GM18520 (cell line): ENCODE measurements at regions not wholly inside any gene's neighbourhood (a gene's known extent, or its start where the extent isn't known, plus 50 kb on each side); places are given as distances from the start of the nearest gene placed in this dataset.
"Not testable (repeated sequence)": the region's sequence is repeated elsewhere in the genome, so short reads cannot be mapped to it uniquely, and the experiment has no call there.

Source experiments
- ATAC-seq: cut with Tn5 transposase; IDR thresholded peaks from one replicate; pipeline ENCODE4 v1.9.1; 2021; ENCODE audit not compliant: unreplicated experiment

DNA sequence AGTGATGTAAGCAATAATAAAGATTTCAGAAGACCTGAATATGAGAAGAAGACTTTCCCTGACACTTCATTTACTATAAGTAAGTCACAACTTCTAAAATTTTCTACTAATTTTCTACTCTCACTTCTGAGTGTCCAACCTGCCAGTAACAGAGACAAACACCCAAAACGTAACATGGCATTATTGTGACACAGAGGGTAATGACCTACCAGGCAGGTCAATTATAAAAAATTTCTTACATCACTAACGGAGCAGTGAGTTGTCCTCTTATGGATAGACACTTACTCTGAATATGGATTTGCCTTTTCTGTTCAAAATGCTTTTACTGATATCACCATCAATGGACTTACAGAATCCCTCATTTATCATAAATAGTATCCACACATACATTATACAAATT lies 405.9 kb upstream of the MAGEB16 start:
- no peak for ATAC-seq

DNA sequence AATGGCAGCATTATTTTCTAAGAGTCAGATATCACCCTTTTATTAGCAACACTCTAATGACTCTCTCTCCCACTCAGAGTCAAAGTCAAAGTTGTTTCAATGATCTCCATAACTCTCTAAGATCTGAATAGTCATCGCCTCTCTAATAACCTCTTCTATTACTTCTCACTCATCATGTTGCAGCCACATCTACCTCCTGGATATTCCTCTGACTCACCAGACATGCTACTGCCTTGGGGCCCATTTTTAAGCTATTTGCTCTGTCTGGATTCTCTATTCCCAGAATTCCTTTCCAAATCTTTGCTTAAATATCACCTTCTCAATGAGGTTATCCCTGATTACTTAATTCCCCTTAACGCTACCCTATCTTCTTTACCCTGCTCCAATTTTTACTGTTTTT lies 391.8 kb upstream of the MAGEB16 start:
- ATAC-seq = no peak

DNA sequence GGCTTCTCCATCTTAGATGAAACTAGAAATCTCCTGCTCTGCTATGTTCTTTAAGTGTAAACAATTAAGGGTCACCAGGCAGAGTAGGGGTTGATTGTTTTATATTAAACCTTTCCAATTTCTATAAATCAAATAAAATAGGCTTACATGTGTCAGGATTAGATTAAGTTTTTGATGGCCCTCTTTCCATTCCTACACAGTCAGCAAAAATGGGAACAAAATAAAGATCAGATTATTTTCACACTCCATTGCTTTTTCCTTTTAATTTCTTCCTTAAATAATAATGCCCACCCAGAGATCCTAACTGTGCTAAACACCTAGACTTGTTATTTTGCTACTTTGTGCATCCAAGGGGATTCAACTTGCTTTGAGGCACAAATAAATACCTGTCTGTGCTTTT lies 381.4 kb upstream of the MAGEB16 start:
- no peak for ATAC-seq

DNA sequence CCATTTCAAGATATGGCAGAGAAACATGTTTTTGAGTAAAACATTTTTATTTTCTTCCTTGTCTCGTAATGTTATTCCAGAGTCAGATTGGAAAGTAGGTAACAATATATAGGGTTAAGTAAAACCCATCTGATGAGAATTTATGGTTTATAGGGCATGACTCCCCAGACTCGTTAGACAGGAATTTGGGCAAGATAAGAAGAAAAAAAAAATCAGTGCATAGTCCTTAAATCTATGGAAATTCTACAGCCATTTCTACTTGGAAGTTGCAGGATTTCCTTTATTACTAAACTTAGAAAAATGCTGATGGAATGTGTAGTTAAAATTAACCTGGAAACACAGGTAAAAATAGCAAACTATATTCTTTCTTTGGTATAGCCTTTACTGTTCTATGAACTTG lies 366.1 kb upstream of the MAGEB16 start:
- ATAC-seq = no peak

DNA sequence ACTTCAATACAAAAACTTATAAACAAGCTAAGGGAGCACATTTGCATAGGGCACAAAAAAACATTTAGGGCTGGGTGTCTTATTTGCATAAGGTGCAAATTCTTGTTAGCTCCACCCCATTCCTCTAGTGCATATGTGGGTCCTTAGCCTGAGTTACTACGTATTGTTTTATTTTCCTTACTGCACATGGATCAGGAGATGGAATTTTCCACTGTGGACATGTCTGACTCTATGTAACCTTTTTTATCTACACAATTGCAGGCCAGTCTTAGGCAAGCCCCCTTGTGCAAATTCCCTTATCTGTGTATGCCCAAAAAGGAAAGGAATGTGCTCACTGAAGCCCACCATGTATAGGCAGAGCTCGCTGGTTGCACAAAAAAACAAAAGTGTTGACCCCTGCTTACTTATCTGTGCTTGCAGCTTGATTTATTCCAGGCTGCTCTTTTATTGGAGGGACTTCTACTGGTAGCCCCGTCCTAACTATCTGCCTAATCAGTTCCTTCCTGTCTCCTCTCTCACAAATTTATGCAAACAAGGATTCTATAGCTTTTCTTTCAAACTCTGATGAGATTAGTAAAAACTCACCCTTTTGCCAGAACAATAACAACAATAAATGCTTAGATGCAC lies 359.0 kb upstream of the MAGEB16 start:
- no peak for ATAC-seq

DNA sequence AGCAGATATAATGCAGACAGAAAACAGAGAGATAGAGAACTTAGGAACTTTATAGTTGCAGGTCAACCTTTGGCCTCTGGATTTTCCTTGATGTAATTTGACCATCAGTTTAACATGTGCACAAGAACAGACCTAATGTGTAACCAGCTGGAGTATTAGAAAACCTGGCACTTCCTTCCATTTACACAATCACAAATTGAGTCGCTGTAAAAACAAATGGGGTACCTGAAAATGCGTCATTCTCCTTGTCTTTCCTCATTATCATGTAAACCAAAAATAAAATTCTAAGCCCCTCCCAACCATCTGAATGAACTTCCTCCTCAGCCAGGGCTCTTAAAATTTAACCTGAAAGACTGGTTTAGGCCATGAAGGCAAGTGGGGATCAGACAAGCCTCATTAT lies 358.4 kb upstream of the MAGEB16 start:
- no peak for ATAC-seq

DNA sequence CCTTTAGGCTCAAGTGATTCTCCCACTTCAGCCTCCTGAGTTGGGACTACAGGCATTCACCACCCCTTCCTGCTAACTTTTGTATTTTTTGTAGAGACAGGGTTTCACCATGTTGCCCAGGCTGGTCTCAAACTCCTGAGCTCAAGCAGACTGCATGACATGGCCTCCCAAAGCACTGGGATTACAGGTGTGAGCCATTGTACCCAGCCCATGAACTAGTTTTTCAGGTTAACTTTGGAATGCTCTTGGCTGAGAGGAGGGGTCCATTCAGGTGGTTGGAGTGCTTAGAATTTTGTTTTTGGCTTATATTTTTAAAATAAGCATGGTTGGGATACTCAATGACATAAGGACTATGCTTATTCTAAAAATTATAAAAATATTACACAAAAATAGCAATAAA lies 355.7 kb upstream of the MAGEB16 start:
- no peak for ATAC-seq

DNA sequence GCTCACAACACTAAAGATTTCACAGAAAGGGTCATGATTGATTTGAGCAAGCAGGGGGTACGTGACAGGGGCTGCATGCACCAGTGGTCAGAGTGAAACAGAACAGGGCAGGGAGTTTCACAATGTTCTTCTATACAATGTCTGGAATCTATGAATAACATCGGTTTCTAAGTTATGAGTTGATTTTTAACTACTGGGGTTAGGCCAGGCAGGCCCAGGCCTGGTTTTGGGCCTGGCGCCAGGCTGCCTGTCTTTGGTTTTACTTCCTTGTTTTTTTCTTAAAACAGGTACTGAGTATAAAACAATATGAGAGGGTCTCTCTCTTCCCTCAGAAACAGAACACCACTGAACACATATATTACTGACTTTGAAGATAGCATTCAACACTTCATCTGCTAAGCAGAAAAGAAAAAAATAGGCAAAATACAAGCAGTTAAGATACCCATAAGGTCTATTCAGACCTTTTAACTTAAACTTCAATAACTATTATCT lies 355.0 kb upstream of the MAGEB16 start:
- ATAC-seq = not testable (repeated sequence)

DNA sequence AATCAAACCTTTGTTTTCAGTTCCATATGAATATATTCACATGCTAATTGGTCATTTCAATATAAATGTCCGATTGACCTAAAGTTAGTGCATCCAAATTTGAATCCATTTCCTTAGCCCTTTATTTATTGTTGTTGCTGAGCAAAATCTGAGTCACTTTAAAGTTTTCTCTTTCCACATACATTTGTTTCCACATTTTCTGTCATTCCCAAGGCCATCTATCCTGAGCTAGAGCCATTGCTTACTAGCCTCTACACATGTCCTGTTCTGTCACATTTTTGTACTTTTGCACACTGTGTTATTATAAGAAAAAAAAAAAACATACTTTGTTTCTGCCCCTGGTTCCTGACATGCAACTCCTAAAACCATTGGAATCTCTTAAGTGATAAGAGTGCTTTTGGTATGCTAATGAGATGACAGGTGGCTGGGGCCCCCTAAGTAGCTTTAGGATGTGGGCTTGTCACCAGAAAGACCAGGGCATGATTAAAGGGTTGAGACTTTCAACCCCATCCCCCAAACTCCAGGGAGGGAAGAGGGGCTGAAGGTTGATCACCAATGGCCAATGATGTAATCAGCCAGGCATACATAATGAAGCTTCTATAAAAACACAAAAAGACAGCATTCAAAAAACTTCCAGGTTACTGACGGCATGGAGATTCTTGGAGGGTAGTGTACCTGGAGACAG lies 353.3 kb upstream of the MAGEB16 start:
- no peak for ATAC-seq

DNA sequence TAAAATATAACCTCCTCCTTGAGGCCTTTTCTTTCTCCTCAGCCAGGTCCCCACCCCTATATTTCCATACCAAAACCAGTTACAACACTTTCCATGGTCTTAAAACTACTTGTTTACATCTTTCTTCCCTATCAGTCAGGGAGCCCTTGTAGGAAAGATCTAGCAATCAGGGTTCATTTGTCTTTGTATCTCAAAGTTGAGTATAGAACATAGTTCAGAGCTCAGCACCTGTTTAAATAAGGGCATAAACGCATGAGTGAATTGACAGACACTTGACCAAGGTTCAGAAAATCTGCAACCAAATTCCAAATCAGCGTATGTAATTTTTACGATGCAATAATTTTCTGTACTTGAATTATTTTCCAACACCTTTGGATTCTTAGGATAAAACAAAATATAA lies 352.2 kb upstream of the MAGEB16 start:
- ATAC-seq = no peak

DNA sequence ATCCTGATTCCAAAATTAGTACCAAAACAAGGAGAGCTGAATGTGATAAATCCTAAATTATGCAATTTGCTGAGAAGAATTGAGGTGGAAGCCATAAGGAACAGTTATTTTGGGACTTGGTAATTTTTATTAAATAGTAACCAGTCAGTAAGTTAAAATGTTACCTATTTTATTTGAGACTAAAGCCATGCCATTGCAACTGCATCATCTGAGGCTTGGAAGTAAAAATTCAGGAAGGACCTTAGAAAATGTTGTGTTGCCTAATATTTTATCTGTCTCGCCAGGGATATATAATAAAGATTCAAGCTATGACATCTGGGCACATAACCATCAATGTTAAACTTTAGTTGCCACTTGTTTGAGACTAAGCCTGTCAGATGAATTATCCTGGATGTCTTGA lies 341.3 kb upstream of the MAGEB16 start:
- ATAC-seq = no peak

DNA sequence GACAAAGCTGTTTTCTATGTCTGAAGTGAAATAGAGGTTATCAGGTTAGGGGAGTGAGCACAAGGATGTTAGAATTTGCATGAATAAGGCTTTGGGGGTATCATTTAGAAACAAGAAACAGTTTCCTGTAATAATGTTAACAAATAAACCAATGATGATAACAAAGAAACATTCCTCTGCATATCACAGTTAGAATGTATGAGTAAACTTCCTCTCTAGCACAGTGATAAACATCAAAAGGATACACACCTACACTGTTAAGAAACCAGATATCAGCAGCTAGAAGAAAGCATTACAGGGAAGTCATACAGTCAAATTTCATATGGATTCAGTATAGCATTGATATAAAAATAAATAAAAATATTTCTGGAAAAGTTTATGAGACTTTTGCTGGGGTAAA lies 340.0 kb upstream of the MAGEB16 start:
- ATAC-seq = no peak

DNA sequence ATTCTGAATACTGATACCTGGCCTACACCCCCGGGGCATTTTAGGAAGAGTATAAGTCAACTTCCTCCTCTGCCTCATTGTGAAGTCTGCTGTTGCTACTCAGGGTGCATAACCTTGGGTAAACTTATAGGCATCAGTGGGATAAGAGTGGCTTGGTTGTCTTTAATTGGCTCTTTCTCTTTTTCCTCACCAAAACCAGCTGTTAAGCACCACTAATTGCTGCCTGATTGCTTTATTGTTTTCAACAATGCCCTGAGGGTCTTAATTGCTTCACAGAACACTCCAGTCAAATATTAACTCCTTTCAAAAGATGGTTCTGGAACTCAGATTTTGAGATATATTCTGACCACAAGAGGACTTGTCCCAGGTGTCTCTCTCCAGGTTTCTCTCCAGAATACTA lies 337.0 kb upstream of the MAGEB16 start:
- no peak for ATAC-seq

DNA sequence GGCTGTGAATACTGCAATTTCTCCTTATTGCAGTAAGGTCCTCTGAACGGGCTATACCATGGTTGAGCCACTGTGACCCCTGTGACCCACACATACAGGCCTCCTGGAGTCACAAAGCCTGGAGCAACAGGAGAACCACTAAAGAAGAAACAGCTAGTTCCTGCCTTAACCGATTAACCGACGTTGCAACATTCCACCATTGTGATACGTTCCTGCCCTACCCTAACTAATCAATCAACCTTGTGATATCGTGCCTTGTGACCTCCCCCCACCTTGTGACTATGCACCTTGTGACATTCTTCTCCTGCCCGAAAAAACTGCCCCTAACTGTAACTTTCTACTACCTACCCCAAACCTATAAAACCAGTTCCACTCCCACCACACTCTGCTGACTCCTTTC lies 301.5 kb upstream of the MAGEB16 start:
- not testable (repeated sequence) for ATAC-seq

DNA sequence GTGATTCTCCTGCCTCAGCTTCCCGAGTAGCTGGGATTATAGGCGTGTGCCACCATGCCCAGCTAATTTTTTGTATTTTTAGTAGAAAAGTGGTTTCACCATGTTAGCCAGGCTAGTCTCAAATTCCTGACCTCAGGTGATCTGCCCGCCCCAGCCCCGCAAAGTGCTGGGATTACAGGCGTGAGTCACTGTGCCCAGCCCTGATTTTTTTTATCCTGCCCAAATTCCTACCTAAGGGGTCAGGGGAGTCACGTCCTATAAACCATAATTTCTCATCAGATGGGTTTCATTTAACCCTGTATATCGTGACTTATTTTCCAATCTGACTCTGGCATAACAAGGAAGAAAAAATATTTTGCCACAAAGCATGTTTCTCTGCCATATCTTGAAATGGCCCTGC lies 300.7 kb upstream of the MAGEB16 start:
- ATAC-seq = not testable (repeated sequence)

DNA sequence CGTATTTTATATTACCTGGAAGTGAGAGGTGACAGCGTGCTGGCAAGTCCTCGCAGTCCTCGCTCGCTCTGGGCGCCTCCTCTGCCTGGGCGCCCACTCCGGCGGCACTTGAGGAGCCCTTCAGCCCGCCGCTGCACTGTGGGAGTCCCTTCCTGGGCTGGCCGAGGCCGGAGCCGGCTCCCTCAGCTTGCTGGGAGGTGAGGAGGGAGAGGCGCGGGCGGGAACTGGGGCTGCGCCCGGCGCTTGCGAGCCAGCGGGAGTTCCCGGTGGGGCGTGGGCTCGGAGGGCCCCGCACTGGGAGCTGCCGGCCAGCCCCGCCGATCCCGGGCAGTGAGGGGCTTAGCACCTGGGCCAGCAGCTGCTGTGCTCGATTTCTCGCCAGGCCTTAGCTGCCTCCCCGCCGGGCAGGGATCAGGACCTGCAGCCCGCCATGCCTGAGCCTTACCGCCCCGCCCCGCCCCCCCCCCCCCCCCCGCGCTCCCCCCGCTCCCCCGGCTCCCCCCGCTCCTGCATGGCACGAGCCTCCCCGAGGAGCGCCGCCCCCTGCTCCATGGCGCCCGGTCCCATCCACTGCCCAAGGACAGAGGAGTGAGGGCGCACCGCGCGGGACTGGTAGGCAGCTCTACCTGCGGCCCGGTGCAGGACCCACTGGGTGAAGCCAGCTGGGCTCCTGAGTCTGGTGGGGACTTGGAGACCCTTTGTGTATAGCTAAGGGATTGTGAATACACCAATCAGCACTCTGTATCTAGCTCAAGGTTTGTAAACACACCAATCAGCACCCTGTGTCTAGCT lies 298.9 kb upstream of the MAGEB16 start:
- no peak for ATAC-seq

DNA sequence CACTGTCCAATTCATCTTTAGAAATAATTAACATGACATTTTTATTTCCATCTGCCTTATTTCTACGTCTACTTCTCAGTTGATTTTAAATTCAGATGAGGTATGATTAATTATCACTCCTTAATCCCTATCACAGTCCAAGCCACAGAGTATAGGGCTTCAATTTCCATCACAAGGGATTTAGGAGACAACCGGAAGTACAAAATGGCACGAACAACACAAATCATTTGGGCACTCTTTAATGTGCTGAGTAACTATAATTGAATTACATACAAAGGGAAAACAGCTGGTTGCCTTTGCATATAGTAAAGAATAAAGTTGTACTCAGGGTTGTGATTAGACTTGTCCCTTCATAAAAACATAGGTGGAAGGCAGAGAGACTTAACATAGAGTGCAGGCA lies 290.4 kb upstream of the MAGEB16 start:
- no peak for ATAC-seq

DNA sequence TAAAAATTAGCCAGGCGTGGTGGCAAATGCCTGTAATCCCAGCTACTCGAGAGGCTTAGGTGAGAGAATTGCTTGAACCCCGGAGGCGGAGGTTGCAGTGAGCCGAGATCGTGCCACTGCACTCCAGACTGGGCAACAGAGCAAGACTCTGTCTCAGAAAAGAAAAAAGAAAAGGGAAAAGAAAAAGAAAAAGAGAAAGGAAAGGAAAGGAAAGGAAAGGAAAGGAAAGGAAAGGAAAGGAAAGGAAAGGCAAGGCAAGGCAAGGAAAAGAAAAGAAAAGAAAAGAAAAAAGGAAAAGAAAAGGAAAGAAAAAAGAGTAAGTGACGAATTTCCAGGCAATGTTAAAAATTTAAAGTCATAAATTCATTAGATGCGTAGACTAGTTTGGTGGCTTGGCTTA lies 250.1 kb upstream of the MAGEB16 start:
- ATAC-seq = not testable (repeated sequence)

DNA sequence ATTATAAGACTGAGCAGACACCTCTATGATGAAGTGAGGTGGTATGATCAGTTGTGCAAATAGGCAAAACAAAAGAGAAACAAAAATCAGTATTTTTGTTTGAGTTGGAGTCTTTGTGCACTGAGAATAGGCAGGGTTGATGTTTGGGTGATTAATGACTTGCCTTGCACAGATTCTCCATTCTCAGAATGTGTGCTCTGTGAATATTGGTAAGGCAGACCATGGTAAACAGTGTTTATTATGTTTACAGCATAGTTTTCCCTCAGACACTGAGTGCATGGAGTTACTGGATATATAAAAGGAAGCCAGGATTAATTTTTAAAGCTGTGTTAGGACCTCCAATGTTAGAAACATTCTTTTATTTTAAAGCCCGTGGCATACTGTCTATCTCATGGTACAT lies 240.2 kb upstream of the MAGEB16 start:
- ATAC-seq = no peak

DNA sequence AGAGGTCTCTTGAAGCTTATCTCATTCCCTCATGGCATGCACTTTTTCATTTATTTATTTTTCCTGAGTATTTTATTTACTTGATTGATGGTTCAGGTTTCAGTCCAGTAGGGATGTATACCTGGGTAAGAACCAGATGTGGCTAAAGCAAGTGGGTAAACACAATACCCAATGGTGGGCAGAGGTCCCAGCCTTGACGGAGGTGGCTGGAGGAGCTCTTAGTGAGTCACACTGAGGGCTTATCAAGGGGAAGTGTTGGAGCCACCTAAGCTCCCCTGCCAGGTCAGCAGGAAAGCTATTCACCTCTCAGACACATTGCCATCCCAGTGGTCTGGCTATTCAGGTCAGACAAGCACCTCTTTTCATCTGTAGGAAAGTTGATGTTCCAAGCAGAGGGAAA lies 236.2 kb upstream of the MAGEB16 start:
- ATAC-seq = no peak

DNA sequence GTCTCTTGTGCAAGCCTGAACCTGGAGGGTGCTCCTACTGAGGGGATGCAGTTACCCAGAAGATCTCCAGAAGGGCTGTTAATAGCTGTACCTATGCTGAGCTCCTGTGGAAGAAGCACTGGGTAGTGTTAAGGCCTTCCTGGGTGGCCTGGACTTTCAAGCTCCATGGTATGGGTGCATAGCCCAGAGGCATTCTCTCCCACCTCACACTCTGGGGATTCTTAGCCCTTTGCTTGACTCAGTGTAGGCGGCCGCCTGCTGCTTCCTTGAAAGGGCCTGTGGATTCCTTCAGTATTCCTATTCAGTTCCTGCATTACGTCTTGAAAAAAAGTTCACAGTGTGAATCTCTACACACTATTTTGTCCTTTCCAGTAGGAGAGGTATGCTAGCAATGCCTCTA lies 235.7 kb upstream of the MAGEB16 start:
- no peak for ATAC-seq

DNA sequence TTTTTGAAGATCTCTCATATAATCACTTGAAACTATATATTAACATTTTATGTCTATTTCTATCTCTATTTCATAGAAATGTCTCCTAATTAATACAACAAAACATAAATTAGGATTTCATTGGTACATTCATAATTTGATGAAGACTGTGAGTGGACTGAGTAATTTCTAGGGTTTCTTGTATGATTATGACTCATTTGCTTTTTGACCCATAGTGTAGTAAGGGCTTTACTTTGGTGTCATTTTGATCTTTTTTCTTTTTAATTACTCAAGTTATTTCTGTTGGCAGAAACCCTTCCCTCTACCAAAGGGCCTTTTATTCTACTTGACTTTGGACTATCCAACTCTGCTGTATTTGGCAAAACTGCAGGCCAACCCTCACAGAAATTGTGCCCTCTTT lies 207.9 kb upstream of the MAGEB16 start:
- ATAC-seq = no peak
